ENCODE measurements at regions not wholly inside any gene's neighbourhood (a gene's known extent, or its start where the extent isn't known, plus 50 kb on each side); places are given as distances from the start of the nearest gene placed in this dataset.
"Not testable (repeated sequence)": the region's sequence is repeated elsewhere in the genome, so short reads cannot be mapped to it uniquely, and the experiment has no call there.

DNA sequence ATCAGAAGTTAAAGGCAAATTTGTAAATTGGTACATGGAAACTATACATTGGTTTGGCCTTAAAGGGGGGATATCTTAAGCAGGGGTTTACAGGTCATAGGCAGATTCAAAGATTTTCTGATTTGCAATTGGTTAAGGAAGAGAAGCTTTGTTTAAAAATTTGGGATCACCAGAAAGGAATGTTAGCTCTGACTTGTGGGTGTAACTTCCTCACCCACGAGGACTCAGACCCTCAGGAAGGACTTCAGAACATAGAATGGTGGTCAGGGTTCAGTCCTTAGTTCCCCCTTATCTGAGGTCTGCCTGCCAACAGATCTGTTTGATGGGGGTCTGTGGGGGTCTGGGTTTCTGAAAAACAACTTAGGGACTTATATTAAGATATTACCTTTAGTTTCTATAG, 427.4 kb upstream of the DIPK2B start:
- H3K4me3 ChIP-seq (ENCODE audit: low read length) = no peak overlapping the region
- H3K4me1 ChIP-seq (ENCODE audit: control insufficient read depth, insufficient read depth, low read length) = no peaks in the 10 kb centered on the region
- DNase-seq (ENCODE audit: low read depth, low spot score) = no peak
- no peaks in the 10 kb centered on the region for H3K36me3 ChIP-seq (ENCODE audit: control insufficient read depth, insufficient read depth, low read length)
- WGBS (ENCODE audit: insufficient coverage, insufficient read length) = no CpG with 5 or more reads among the region's 1 CpG
- no peaks in the 10 kb centered on the region for H3K27me3 ChIP-seq (ENCODE audit: control insufficient read depth, insufficient read depth, low read length)
- no peak overlapping the region for H3K27ac ChIP-seq (ENCODE audit: low read length)
- H3K9me3 ChIP-seq (ENCODE audit: control insufficient read depth, insufficient read depth, low read length) = no peaks in the 10 kb centered on the region

DNA sequence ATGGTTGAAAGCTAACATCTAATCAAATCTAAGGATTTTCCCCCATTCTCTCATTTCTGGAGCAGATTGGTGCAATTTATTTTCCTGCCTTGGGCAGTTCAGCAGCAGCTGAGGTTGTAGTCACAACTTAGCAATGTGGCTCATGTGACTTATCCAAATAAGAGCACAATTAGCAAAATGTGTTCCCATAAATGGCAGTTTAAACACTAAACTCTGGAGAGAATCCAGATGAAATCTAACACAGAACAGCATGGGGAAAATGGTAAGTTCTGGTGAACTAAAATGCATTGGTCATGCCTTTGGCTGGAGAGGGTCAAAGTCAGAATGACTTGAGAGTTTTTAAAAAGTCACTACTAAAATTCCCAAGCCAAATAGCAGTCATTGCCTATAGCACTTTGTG, 422.6 kb upstream of the DIPK2B start:
- H3K27me3 ChIP-seq (ENCODE audit: control insufficient read depth, insufficient read depth, low read length) = no peaks in the 10 kb centered on the region
- H3K4me1 ChIP-seq (ENCODE audit: control insufficient read depth, insufficient read depth, low read length) = no peaks in the 10 kb centered on the region
- H3K36me3 ChIP-seq (ENCODE audit: control insufficient read depth, insufficient read depth, low read length) = no peaks in the 10 kb centered on the region
- DNase-seq (ENCODE audit: low read depth, low spot score) = no peak
- no peak overlapping the region for H3K4me3 ChIP-seq (ENCODE audit: low read length)
- H3K27ac ChIP-seq (ENCODE audit: low read length) = no peak overlapping the region
- H3K9me3 ChIP-seq (ENCODE audit: control insufficient read depth, insufficient read depth, low read length) = no peaks in the 10 kb centered on the region

DNA sequence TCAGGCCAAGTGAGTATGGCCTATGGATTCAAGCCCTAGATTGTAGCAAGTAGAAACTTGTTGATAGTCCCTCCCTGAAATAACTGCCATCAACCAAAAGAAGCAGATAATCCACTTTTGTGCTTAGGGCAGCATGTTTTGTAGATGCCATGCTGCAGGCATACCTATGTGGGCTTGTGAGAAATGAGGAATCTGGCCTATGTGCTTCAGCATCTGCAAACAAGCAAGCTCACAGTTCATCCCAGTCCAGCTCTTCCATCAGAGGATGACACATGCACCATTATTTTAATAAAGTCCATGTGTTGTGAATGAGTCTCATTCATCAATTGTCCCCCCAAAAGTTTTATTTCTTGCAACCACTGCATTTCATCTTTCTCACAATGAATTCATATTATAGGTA, 421.9 kb upstream of the DIPK2B start:
- no peaks in the 10 kb centered on the region for H3K36me3 ChIP-seq (ENCODE audit: control insufficient read depth, insufficient read depth, low read length)
- no peaks in the 10 kb centered on the region for H3K9me3 ChIP-seq (ENCODE audit: control insufficient read depth, insufficient read depth, low read length)
- DNase-seq (ENCODE audit: low read depth, low spot score) = no peak
- no peak overlapping the region for H3K4me3 ChIP-seq (ENCODE audit: low read length)
- no peaks in the 10 kb centered on the region for H3K27me3 ChIP-seq (ENCODE audit: control insufficient read depth, insufficient read depth, low read length)
- no peak overlapping the region for H3K27ac ChIP-seq (ENCODE audit: low read length)
- no peaks in the 10 kb centered on the region for H3K4me1 ChIP-seq (ENCODE audit: control insufficient read depth, insufficient read depth, low read length)

DNA sequence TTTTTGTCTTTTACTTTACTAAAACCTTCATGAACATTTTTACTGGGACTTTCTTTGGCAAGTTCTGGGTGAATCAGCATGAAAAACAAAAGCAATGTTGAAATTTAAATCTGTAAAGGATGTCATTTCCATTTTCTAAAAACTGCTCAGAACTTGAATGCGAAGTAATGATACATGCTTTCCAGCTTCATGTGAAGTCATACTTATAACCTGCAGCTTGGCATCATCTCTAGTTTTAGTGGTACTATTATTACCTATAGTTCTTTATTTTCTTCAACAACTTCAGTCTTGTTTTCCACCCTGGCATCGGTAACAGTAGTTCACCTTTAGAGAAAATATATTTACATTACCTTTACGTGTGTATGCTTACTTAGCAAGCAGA, 421.4 kb upstream of the DIPK2B start:
- Histone ChIP-seq H3K4me1 (ENCODE audit: control insufficient read depth, insufficient read depth, low read length) (no peaks in the 10 kb centered on the region), H3K9me3 (ENCODE audit: control insufficient read depth, insufficient read depth, low read length) (no peaks in the 10 kb centered on the region), H3K36me3 (ENCODE audit: control insufficient read depth, insufficient read depth, low read length) (no peaks in the 10 kb centered on the region), H3K27me3 (ENCODE audit: control insufficient read depth, insufficient read depth, low read length) (no peaks in the 10 kb centered on the region), H3K27ac (ENCODE audit: low read length) (no peak overlapping the region), H3K4me3 (ENCODE audit: low read length) (no peak overlapping the region)
- WGBS (ENCODE audit: insufficient coverage, insufficient read length) = no CpG with 5 or more reads among the region's 3 CpGs
- DNase-seq (ENCODE audit: low read depth, low spot score) = no peak

DNA sequence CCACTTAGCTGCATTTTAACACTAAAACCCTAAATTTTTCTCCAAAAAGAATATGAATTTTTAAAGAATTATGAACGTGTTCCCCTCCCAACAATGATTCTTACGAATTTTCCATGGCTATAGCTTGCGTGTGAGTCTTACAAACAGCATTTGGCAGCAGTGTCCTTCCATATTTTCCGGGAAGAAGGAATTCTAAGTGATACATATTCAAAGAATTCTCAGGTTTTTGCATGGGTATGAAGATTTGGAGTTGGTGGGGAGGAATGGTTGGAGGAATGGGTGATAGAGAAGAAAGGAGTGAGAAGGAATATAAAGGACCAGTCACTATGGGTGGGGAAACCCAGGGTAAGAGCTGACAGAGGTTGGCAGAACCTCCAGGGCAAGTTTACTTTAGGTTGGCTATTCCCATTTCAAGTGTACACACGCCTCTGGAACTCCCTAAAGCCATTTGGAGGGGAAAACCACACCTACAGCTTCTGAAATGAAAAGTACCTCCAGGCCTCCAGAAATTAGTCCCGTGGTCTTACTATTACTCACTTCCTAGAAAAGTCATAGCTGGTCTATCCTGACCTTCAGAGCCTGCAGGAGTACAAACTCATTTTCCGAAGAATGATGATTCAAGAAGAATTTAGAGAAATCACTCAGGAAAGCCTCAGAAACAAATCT, 420.8 kb upstream of the DIPK2B start:
- no CpG with 5 or more reads among the region's 7 CpGs for WGBS (ENCODE audit: insufficient coverage, insufficient read length)
- H3K27me3 ChIP-seq (ENCODE audit: control insufficient read depth, insufficient read depth, low read length) = no peaks in the 10 kb centered on the region
- H3K36me3 ChIP-seq (ENCODE audit: control insufficient read depth, insufficient read depth, low read length) = no peaks in the 10 kb centered on the region
- DNase-seq (ENCODE audit: low read depth, low spot score) = no peak
- H3K9me3 ChIP-seq (ENCODE audit: control insufficient read depth, insufficient read depth, low read length) = no peaks in the 10 kb centered on the region
- H3K4me1 ChIP-seq (ENCODE audit: control insufficient read depth, insufficient read depth, low read length) = no peaks in the 10 kb centered on the region
- H3K27ac ChIP-seq (ENCODE audit: low read length) = no peak overlapping the region
- H3K4me3 ChIP-seq (ENCODE audit: low read length) = no peak overlapping the region

DNA sequence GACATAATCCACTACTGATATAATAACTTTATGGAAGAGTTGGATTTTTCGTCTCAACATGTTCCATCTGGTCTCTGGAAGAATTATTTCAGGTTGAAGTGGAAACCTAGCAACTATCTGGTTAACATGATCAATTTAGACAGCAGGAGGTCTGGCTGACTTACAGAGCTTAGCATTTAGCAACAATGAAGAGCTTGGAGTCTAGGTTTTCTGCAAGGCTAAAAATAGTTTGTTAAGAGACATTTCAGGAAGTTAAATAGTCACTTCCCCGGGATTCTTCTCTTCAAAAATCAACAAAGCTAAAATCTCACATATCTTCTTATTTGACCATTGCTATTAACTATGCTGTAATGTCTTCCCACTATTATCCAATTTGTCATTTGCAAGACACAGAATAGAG, 418.6 kb upstream of the DIPK2B start:
- Histone ChIP-seq H3K4me1 (ENCODE audit: control insufficient read depth, insufficient read depth, low read length) (no peaks in the 10 kb centered on the region), H3K4me3 (ENCODE audit: low read length) (no peak overlapping the region), H3K27me3 (ENCODE audit: control insufficient read depth, insufficient read depth, low read length) (no peaks in the 10 kb centered on the region), H3K36me3 (ENCODE audit: control insufficient read depth, insufficient read depth, low read length) (no peaks in the 10 kb centered on the region), H3K27ac (ENCODE audit: low read length) (no peak overlapping the region), H3K9me3 (ENCODE audit: control insufficient read depth, insufficient read depth, low read length) (no peaks in the 10 kb centered on the region)
- DNase-seq (ENCODE audit: low read depth, low spot score) = no peak
- WGBS (ENCODE audit: insufficient coverage, insufficient read length) = no CpG with 5 or more reads among the region's 2 CpGs

DNA sequence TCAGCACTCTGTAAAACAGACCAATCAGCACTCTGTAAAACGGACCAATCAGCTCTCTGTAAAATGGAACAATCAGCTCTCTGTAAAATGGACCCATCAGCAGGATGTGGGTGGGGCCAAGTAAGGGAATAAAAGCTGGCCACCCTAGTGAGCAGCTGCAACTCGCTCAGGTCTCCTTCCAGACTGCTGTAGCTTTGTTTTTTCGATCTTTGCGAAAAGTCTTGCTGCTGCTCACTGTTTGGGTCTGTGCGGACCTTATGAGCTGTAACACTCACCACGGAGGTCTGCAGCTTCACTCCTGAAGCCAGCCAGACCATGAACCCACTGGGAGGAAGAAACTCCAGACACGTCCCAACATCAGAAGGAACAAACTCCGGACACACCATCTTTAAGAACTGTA, 414.9 kb upstream of the DIPK2B start:
- not testable (repeated sequence) for H3K4me1 ChIP-seq (ENCODE audit: control insufficient read depth, insufficient read depth, low read length); H3K27me3 ChIP-seq (ENCODE audit: control insufficient read depth, insufficient read depth, low read length); H3K36me3 ChIP-seq (ENCODE audit: control insufficient read depth, insufficient read depth, low read length); H3K9me3 ChIP-seq (ENCODE audit: control insufficient read depth, insufficient read depth, low read length); H3K27ac ChIP-seq (ENCODE audit: low read length); DNase-seq (ENCODE audit: low read depth, low spot score); H3K4me3 ChIP-seq (ENCODE audit: low read length)
- WGBS (ENCODE audit: insufficient coverage, insufficient read length) = no CpG with 5 or more reads among the region's 8 CpGs

DNA sequence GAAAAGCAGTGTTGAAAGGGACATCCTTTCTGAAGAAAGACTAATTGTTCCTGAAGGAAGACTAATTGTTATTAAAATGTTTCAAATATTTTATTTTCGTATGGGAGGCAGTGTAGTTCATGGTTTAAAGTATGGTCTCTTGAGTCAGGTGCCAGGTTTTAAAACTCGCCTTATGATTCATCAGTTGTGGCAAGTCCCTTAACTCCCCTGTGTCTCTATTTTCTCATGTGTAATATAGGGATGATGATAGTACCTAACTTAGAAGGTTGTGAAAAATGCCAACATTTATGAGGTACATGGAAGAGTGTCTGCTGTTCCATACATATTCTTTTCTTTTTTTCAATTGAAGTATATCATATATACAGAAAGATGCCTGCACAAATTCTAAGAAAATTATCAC, 414.2 kb upstream of the DIPK2B start:
- no peaks in the 10 kb centered on the region; the same call in 1 of the 2 replicates for H3K9me3 ChIP-seq (ENCODE audit: control insufficient read depth, insufficient read depth, low read length)
- no peak for DNase-seq (ENCODE audit: low read depth, low spot score)
- H3K36me3 ChIP-seq (ENCODE audit: control insufficient read depth, insufficient read depth, low read length) = no peaks in the 10 kb centered on the region
- no peaks in the 10 kb centered on the region for H3K27me3 ChIP-seq (ENCODE audit: control insufficient read depth, insufficient read depth, low read length)
- H3K4me1 ChIP-seq (ENCODE audit: control insufficient read depth, insufficient read depth, low read length) = no peaks in the 10 kb centered on the region
- WGBS (ENCODE audit: insufficient coverage, insufficient read length) = no CpG with 5 or more reads among the region's 2 CpGs
- no peak overlapping the region for H3K4me3 ChIP-seq (ENCODE audit: low read length)
- H3K27ac ChIP-seq (ENCODE audit: low read length) = no peak overlapping the region

DNA sequence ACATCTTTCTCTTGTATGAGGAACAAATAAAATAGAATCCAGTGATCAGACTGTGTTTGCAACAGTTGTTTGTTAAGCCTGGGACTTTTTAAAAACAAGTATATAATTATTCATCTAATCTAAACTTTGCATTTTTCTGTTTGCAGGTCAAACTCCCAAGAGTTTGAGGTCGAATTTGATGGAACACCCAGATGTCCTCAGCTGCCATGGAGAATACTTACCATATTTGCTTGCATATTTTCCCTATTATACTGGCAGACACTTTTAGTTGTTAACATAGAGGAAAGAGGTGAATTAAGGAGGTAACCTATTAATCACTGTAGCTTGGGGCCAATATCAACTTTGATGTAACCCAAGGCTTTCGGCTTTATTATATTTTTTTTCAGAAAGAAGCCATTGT, 401.5 kb upstream of the DIPK2B start:
- no CpG with 5 or more reads among the region's 2 CpGs for WGBS (ENCODE audit: insufficient coverage, insufficient read length)

DNA sequence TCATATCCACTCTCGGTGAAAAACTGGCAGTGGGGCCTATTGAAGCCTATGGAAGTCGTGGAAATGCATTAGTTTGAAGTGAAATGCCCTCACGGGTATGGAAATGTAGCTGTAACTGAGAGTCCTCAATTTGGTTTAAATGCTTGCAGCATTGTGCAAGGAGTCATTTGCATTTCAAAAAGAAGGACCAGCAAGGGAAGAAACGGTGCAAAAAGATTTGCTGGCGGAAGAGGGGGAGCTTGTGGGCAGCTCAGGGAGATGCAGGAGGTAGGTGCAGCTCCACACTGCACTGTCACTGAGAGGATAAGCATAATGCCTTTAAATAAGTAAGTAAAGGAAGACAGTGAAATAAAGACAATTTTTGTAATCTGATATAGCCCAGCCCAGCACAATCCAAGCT, 400.4 kb upstream of the DIPK2B start:
- Histone ChIP-seq H3K27ac (ENCODE audit: low read length) (no peak overlapping the region), H3K4me3 (ENCODE audit: low read length) (no peak overlapping the region), H3K27me3 (ENCODE audit: control insufficient read depth, insufficient read depth, low read length) (no peaks in the 10 kb centered on the region), H3K36me3 (ENCODE audit: control insufficient read depth, insufficient read depth, low read length) (no peaks in the 10 kb centered on the region), H3K9me3 (ENCODE audit: control insufficient read depth, insufficient read depth, low read length) (no peaks in the 10 kb centered on the region), H3K4me1 (ENCODE audit: control insufficient read depth, insufficient read depth, low read length) (no peaks in the 10 kb centered on the region; the same call in none of the 2 replicates)
- WGBS (ENCODE audit: insufficient coverage, insufficient read length) = no CpG with 5 or more reads among the region's 5 CpGs
- DNase-seq (ENCODE audit: low read depth, low spot score) = peak; percentile 20

More for the DNA sequence above, 401.5 kb upstream of the DIPK2B start:
- H3K4me1 ChIP-seq (ENCODE audit: control insufficient read depth, insufficient read depth, low read length) = no peaks in the 10 kb centered on the region; the same call in none of the 2 replicates
- no peak overlapping the region for H3K27ac ChIP-seq (ENCODE audit: low read length)
- no peak for DNase-seq (ENCODE audit: low read depth, low spot score)
- no peaks in the 10 kb centered on the region for H3K9me3 ChIP-seq (ENCODE audit: control insufficient read depth, insufficient read depth, low read length)
- H3K27me3 ChIP-seq (ENCODE audit: control insufficient read depth, insufficient read depth, low read length) = no peaks in the 10 kb centered on the region
- H3K36me3 ChIP-seq (ENCODE audit: control insufficient read depth, insufficient read depth, low read length) = no peaks in the 10 kb centered on the region
- no peak overlapping the region for H3K4me3 ChIP-seq (ENCODE audit: low read length)

DNA sequence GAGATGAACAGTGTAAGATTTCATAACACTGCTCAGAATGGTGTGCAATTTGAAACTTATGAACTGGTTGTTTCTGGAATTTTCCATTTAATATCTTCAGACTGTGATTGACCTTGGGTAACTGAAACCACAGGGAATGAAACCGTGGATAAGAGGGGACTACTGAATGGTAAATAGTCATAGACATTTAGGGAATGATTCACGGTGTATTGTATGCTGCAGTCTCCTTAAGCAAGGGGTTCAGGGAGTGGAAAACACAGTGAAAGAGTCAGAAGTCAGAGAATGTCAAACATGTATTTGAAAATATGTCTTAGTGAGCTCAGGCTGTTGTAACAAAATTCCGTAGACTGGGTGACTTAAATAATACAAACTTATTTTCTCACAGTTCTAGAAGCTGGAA, 398.2 kb upstream of the DIPK2B start:
- H3K36me3 ChIP-seq (ENCODE audit: control insufficient read depth, insufficient read depth, low read length) = no peaks in the 10 kb centered on the region
- no peaks in the 10 kb centered on the region; the same call in none of the 2 replicates for H3K4me1 ChIP-seq (ENCODE audit: control insufficient read depth, insufficient read depth, low read length)
- WGBS (ENCODE audit: insufficient coverage, insufficient read length) = no CpG with 5 or more reads among the region's 3 CpGs
- H3K9me3 ChIP-seq (ENCODE audit: control insufficient read depth, insufficient read depth, low read length) = no peaks in the 10 kb centered on the region
- no peak for DNase-seq (ENCODE audit: low read depth, low spot score)
- no peak overlapping the region for H3K27ac ChIP-seq (ENCODE audit: low read length)
- H3K27me3 ChIP-seq (ENCODE audit: control insufficient read depth, insufficient read depth, low read length) = no peaks in the 10 kb centered on the region
- no peak overlapping the region for H3K4me3 ChIP-seq (ENCODE audit: low read length)
